ENCODE measurements at regions not wholly inside any gene's neighbourhood (a gene's known extent, or its start where the extent isn't known, plus 50 kb on each side); places are given as distances from the start of the nearest gene placed in this dataset.
A peak's percentile ranks its signal among the peaks of the same experiment; 100 is the strongest.

- BruUV-seq (replicated peaks) = no TSS peak
- ChIA-PET CTCF (interaction anchor here (0.6 kb wide), 2 partner anchors 57 to 169 kb away, joined by 3 to 4 read pairs; no protein-coding TSS in a partner anchor), POLR2A (interaction anchor here (0.6 to 2.3 kb wide), 15 partner anchors 8 to 173 kb away, joined by 3 to 12 read pairs (median 5); partner anchors contain the start of gene JUN)
- Mint-ChIP-seq H3K36me3 (ENCODE audit: insufficient read depth, unreplicated experiment) (no peaks in the 10 kb centered on the region), H3K27ac (ENCODE audit: low read depth, unreplicated experiment) (peak overlapping the region; percentile 68), H3K4me1 (ENCODE audit: insufficient read depth, unreplicated experiment) (peaks cover 13% of the 10 kb centered on the region), H3K27me3 (ENCODE audit: insufficient read depth, unreplicated experiment) (no peaks in the 10 kb centered on the region), H3K4me3 (ENCODE audit: unreplicated experiment) (peak overlapping the region; percentile 72), H3K9me3 (ENCODE audit: unreplicated experiment) (no peaks in the 10 kb centered on the region)
- TF ChIP-seq CTCF (IDR thresholded peaks at IDR 0.05; ENCODE audit: unreplicated experiment) = no peak
- peak; percentile 82 for DNase-seq (ENCODE audit: unreplicated experiment)
- intact Hi-C loops (cut with micrococcal nuclease) = loop anchor here (1.0 to 10.0 kb wide), 4 partner anchors 87 to 391 kb away; partner anchors contain the start of genes FGGY and JUN
Observed at GRCh38 chr1:58903514-58904298, 119.9 kb upstream of the JUN start.

- ChIA-PET CTCF (no interaction called here), POLR2A (interaction anchor here (0.9 to 2.3 kb wide), 3 partner anchors 16 to 19 kb away, joined by 4 to 9 read pairs (median 5); no protein-coding TSS in a partner anchor)
- no peak for TF ChIP-seq CTCF (IDR thresholded peaks at IDR 0.05; ENCODE audit: unreplicated experiment)
- no peaks in the 10 kb centered on the region for H3K36me3 Mint-ChIP-seq (ENCODE audit: insufficient read depth, unreplicated experiment)
- peak overlapping the region; percentile 68 for H3K27ac Mint-ChIP-seq (ENCODE audit: low read depth, unreplicated experiment)
- peaks cover 18% of the 10 kb centered on the region for H3K4me1 Mint-ChIP-seq (ENCODE audit: insufficient read depth, unreplicated experiment)
- no peaks in the 10 kb centered on the region for H3K9me3 Mint-ChIP-seq (ENCODE audit: unreplicated experiment)
- intact Hi-C loops (cut with micrococcal nuclease) = loop anchor here (10.0 kb wide), 2 partner anchors 150 to 390 kb away; partner anchors contain the start of gene FGGY
- no peaks in the 10 kb centered on the region for H3K27me3 Mint-ChIP-seq (ENCODE audit: insufficient read depth, unreplicated experiment)
- TSS peak; percentile 86 for BruUV-seq (replicated peaks)
- DNase-seq (ENCODE audit: unreplicated experiment) = no peak
- peak overlapping the region; percentile 72 for H3K4me3 Mint-ChIP-seq (ENCODE audit: unreplicated experiment)
Observed at GRCh38 chr1:58904299-58905125, 120.7 kb upstream of the JUN start.

DNA sequence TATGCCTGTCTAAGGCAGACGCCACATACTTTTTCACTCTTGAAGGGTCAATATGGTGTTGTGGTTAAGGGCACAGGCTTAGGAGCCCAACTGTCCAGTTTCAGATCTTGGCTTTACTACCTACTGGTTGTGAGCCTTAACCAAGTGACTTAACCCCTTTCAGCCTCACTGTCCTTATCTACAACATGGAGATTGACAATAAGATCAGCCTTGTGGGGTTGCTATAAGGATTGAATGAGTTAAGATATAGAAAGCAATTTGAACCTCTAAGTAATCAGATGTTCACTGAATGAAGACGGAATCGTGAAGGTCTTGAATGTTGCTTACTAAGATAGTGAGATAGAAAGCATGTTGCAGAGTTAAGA, 121.3 kb upstream of the JUN start:
- intact Hi-C loops (cut with micrococcal nuclease) = loop anchor here (10.0 kb wide), 2 partner anchors 150 to 390 kb away; partner anchors contain the start of gene FGGY

More for the DNA sequence above, 121.3 kb upstream of the JUN start:
- Mint-ChIP-seq H3K36me3 (ENCODE audit: insufficient read depth, unreplicated experiment) (no peaks in the 10 kb centered on the region), H3K4me1 (ENCODE audit: insufficient read depth, unreplicated experiment) (peaks cover 23% of the 10 kb centered on the region), H3K9me3 (ENCODE audit: unreplicated experiment) (no peaks in the 10 kb centered on the region), H3K27me3 (ENCODE audit: insufficient read depth, unreplicated experiment) (no peaks in the 10 kb centered on the region), H3K27ac (ENCODE audit: low read depth, unreplicated experiment) (peak overlapping the region; percentile 11), H3K4me3 (ENCODE audit: unreplicated experiment) (peak overlapping the region; percentile 72)
- no peak for DNase-seq (ENCODE audit: unreplicated experiment)
- TF ChIP-seq CTCF (IDR thresholded peaks at IDR 0.05; ENCODE audit: unreplicated experiment) = no peak
- ChIA-PET CTCF (interaction anchor here (0.8 to 1.0 kb wide), 2 partner anchors 794 to 854 kb away, joined by 3 to 4 read pairs; no protein-coding TSS in a partner anchor), POLR2A (interaction anchor here (0.9 to 1.9 kb wide), 2 partner anchors 15 to 17 kb away, joined by 4 to 5 read pairs; no protein-coding TSS in a partner anchor)
- no TSS peak for BruUV-seq (replicated peaks)
